H1 (cell line): ENCODE measurements at regions not wholly inside any gene's neighbourhood (a gene's known extent, or its start where the extent isn't known, plus 50 kb on each side); places are given as distances from the start of the nearest gene placed in this dataset.

Experiments
- CHD1 ChIP-seq: IDR thresholded peaks from 2 replicates; pipeline ENCODE4 v1.6.1; 2012; ENCODE audit warnings: low read depth, low read length, improper control_type of control experiment
- EZH2 ChIP-seq: fragments of 200-600 bp; sonication (generic); IDR thresholded peaks from 2 replicates; pipeline ENCODE4 v1.7.1; 2012; ENCODE audit warnings: low read depth, mild to moderate bottlenecking, moderate library complexity, low read length, inconsistent platforms; ENCODE audit not compliant: severe bottlenecking
- RFX5 ChIP-seq: IDR thresholded peaks from 2 replicates; pipeline ENCODE4 v1.6.1; 2011; ENCODE audit warnings: low read depth, low read length, improper control_type of control experiment, borderline replicate concordance
- RNF2 ChIP-seq: fragments of 200-900, 300-1000 bp; sonication (generic); IDR thresholded peaks from 2 replicates; pipeline ENCODE4 v1.7.1; 2016; ENCODE audit warnings: borderline replicate concordance, low read depth, mild to moderate bottlenecking, antibody characterized with exemption, low read length; ENCODE audit not compliant: poor library complexity, severe bottlenecking; ENCODE audit errors: missing control alignments

DNA sequence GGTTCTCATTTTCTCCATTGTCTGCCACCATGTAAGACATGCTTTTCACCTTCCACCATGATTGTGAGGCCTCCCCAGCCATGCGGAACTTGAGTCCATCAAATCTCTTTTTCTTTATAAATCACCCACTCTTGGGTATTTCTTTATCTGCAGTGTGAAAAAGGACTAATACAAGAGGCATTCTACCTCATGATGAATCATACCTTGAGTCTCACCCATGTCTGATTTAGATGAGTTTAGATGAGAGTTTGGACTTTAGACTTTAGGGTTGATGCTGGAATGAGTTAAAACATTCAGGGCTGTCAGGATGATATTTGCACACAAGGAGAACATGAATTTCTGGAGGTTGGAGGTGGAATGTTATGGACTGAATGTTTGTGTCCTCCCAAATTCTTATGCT, 545.6 kb downstream of the C6orf118 start (continued):
- TF ChIP-seq EZH2, result no peak
- TF ChIP-seq RFX5, result no peak
- no peak for TF ChIP-seq RNF2
- no peak for TF ChIP-seq CHD1
